Iris pigment epithelial cell (primary cell): ENCODE measurements at regions not wholly inside any gene's neighbourhood (a gene's known extent, or its start where the extent isn't known, plus 50 kb on each side); places are given as distances from the start of the nearest gene placed in this dataset.
"Not testable (repeated sequence)": the region's sequence is repeated elsewhere in the genome, so short reads cannot be mapped to it uniquely, and the experiment has no call there.

Experiments used
- DNase-seq: peaks from one replicate; pipeline ENCODE4 v3.0.0-alpha.2; 2011; ENCODE audit warnings: low read depth

GRCh38 chr12:96085475-96085874, 50.1 kb upstream of the LTA4H start:
- DNase-seq: no peak

GRCh38 chr12:96086190-96086589, 50.8 kb upstream of the LTA4H start:
- DNase-seq: not testable (repeated sequence)

GRCh38 chr12:96091833-96092232, 56.4 kb upstream of the LTA4H start:
- DNase-seq: no peak

GRCh38 chr12:96093543-96094196, 58.3 kb upstream of the LTA4H start:
- DNase-seq: no peak

GRCh38 chr12:96094201-96094600, 58.8 kb upstream of the LTA4H start:
- no peak for DNase-seq

- DNase-seq: no peak
Measured at GRCh38 chr12:96098631-96099030, 63.2 kb upstream of the LTA4H start.

- DNase-seq: no peak
Measured at GRCh38 chr12:96099421-96099820, 64.0 kb upstream of the LTA4H start.

GRCh38 chr12:96099986-96100385, 64.6 kb upstream of the LTA4H start:
- no peak for DNase-seq

GRCh38 chr12:96101806-96102205, 66.4 kb upstream of the LTA4H start:
- DNase-seq: no peak

- DNase-seq: no peak
Measured at GRCh38 chr12:96103067-96103644, 67.8 kb upstream of the LTA4H start.

GRCh38 chr12:96104566-96104965, 69.2 kb upstream of the LTA4H start:
- no peak for DNase-seq

- no peak for DNase-seq
Measured at GRCh38 chr12:96106137-96106536, 70.8 kb upstream of the LTA4H start.

- DNase-seq: no peak
Measured at GRCh38 chr12:96107236-96107635, 71.8 kb upstream of the LTA4H start.

GRCh38 chr12:96108321-96108720, 72.9 kb upstream of the LTA4H start:
- DNase-seq: no peak

- DNase-seq: not testable (repeated sequence)
Measured at GRCh38 chr12:96108941-96109340, 73.6 kb upstream of the LTA4H start.

GRCh38 chr12:96112733-96113132, 77.3 kb upstream of the LTA4H start:
- DNase-seq: no peak

- no peak for DNase-seq
Measured at GRCh38 chr12:96117460-96117859, 76.7 kb upstream of the ELK3 start.

- DNase-seq: peak; percentile 8
Measured at GRCh38 chr12:96120359-96121100, 73.6 kb upstream of the ELK3 start.

- DNase-seq: peak; percentile 58
Measured at GRCh38 chr12:96121271-96121711, 72.9 kb upstream of the ELK3 start.

- DNase-seq: not testable (repeated sequence)
Measured at GRCh38 chr12:96128292-96128691, 65.9 kb upstream of the ELK3 start.

GRCh38 chr12:96130396-96131059, 63.6 kb upstream of the ELK3 start:
- DNase-seq: no peak

GRCh38 chr12:96131230-96131788, 62.9 kb upstream of the ELK3 start:
- no peak for DNase-seq
